ENCODE measurements at regions not wholly inside any gene's neighbourhood (a gene's known extent, or its start where the extent isn't known, plus 50 kb on each side); places are given as distances from the start of the nearest gene placed in this dataset.

DNA sequence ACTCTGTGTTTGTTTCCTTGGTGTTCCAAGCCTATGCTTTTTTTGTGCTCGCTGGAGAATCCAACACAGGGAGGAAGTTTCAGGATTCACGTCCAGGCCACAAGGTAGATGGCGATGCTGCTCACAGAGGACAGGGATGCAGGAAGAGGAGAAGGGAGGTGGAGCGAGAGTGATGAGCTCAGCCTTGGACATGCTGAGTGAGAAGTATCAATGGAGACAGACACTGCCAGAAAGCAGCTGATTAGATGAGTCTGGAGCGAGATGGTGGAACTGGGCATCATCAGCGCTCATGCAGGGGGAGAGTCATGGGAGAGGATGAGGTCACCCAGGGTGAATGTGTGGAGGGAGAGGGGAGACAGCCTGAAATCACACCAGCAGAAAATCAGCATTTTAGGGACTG, 110.0 kb downstream of the GLUL start:
- TF ChIP-seq, protein P1, sequence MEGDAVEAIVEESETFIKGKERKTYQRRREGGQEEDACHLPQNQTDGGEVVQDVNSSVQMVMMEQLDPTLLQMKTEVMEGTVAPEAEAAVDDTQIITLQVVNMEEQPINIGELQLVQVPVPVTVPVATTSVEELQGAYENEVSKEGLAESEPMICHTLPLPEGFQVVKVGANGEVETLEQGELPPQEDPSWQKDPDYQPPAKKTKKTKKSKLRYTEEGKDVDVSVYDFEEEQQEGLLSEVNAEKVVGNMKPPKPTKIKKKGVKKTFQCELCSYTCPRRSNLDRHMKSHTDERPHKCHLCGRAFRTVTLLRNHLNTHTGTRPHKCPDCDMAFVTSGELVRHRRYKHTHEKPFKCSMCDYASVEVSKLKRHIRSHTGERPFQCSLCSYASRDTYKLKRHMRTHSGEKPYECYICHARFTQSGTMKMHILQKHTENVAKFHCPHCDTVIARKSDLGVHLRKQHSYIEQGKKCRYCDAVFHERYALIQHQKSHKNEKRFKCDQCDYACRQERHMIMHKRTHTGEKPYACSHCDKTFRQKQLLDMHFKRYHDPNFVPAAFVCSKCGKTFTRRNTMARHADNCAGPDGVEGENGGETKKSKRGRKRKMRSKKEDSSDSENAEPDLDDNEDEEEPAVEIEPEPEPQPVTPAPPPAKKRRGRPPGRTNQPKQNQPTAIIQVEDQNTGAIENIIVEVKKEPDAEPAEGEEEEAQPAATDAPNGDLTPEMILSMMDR (IDR thresholded peaks at IDR 0.05): no peak
- no peak for TF ChIP-seq POLR2A (IDR thresholded peaks at IDR 0.05; ENCODE audit: low read depth)
- no peak for TF ChIP-seq EP300 (IDR thresholded peaks at IDR 0.05)
- no peak for TF ChIP-seq POLR2AphosphoS5 (IDR thresholded peaks at IDR 0.05)

Data from esophagus muscularis mucosa (tissue), 4 donors.